ENCODE measurements at regions not wholly inside any gene's neighbourhood (a gene's known extent, or its start where the extent isn't known, plus 50 kb on each side); places are given as distances from the start of the nearest gene placed in this dataset.

GRCh38 chr1:115398745-115399144 is 60.7 kb upstream of the NGF start:
- Histone ChIP-seq H4K20me1 (ENCODE audit: insufficient read depth) (no peaks in the 10 kb centered on the region), H3K4me1 (ENCODE audit: control insufficient read depth in 1 of 2, insufficient read depth in 2 of 2, low read depth in 1 of 2, low read length in 1 of 2) (no peaks in the 10 kb centered on the region), H3K9me3 (no peaks in the 10 kb centered on the region), H3K36me3 (replicated peaks in 1 of 2; ENCODE audit: control insufficient read depth in 1 of 2, insufficient read depth in 2 of 2, low read length in 1 of 2) (no peaks in the 10 kb centered on the region), H2AFZ (ENCODE audit: low read depth) (no peak overlapping the region), H3K27me3 (ENCODE audit: insufficient read depth) (no peaks in the 10 kb centered on the region), H3K27ac (ENCODE audit: low read depth in 2 of 2, low read length in 1 of 2) (no peak overlapping the region), H3K9ac (no peak overlapping the region), H3K9me2 (no peaks in the 10 kb centered on the region), H3K4me3 (ENCODE audit: low read depth in 2 of 2, low read length in 1 of 2) (no peak overlapping the region), H3K4me2 (no peak overlapping the region), H3K79me2 (ENCODE audit: insufficient read depth) (no peaks in the 10 kb centered on the region), H3F3A (replicated peaks; ENCODE audit: insufficient read depth) (no peaks in the 10 kb centered on the region)
- 91% methylated on average over 4 of the region's 4 CpGs for WGBS (ENCODE audit: low lambda C conversion rate)
- CTCF ChIA-PET: interaction anchor here (0.8 to 1.4 kb wide), 2 partner anchors 10 to 34 kb away, joined by 3 to 6 read pairs; no protein-coding TSS in a partner anchor
- POLR2A ChIA-PET: no interaction called here
- TF ChIP-seq FOSL2 (IDR thresholded peaks at IDR 0.05; ENCODE audit: borderline replicate concordance, low read depth) (no peak), NFIC (IDR thresholded peaks at IDR 0.05; ENCODE audit: borderline replicate concordance) (no peak), SMC3 (IDR thresholded peaks at IDR 0.05; ENCODE audit: low read depth, low read length) (no peak), ZBTB33 (IDR thresholded peaks at IDR 0.05; ENCODE audit: borderline replicate concordance, low read depth) (no peak), RAD21 (IDR thresholded peaks at IDR 0.05; ENCODE audit: low read length) (no peak), RFX5 (IDR thresholded peaks at IDR 0.05; ENCODE audit: low read length) (no peak), MAX (IDR thresholded peaks at IDR 0.05; ENCODE audit: low read depth) (no peak), CTCF (IDR thresholded peaks at IDR 0.05) (no peak), RCOR1 (IDR thresholded peaks at IDR 0.05; ENCODE audit: low read length) (no peak), TAF1 (IDR thresholded peaks at IDR 0.05; ENCODE audit: borderline replicate concordance, low read depth, low read length) (no peak), TCF12 (IDR thresholded peaks at IDR 0.05) (no peak), EZH2phosphoT487 (IDR thresholded peaks at IDR 0.05; ENCODE audit: borderline replicate concordance, low read depth) (no peak), ELF1 (IDR thresholded peaks at IDR 0.05) (no peak), GABPA (IDR thresholded peaks at IDR 0.05; ENCODE audit: low read depth) (no peak), RXRA (IDR thresholded peaks at IDR 0.05; ENCODE audit: borderline replicate concordance, low read depth) (no peak), YY1 (IDR thresholded peaks at IDR 0.05; ENCODE audit: low read depth) (no peak), GATA2 (CRISPR knock-in tag; IDR thresholded peaks at IDR 0.05) (no peak), USF2 (IDR thresholded peaks at IDR 0.05; ENCODE audit: borderline replicate concordance, low read depth, low read length) (no peak), MXI1 (IDR thresholded peaks at IDR 0.05; ENCODE audit: low read depth, low read length) (no peak), EP300 (IDR thresholded peaks at IDR 0.05; ENCODE audit: borderline replicate concordance in 1 of 2, low read depth in 1 of 2, low read length in 1 of 2) (no peak)
- DNase-seq: no peak
